ENCODE measurements at regions not wholly inside any gene's neighbourhood (a gene's known extent, or its start where the extent isn't known, plus 50 kb on each side); places are given as distances from the start of the nearest gene placed in this dataset.

DNA sequence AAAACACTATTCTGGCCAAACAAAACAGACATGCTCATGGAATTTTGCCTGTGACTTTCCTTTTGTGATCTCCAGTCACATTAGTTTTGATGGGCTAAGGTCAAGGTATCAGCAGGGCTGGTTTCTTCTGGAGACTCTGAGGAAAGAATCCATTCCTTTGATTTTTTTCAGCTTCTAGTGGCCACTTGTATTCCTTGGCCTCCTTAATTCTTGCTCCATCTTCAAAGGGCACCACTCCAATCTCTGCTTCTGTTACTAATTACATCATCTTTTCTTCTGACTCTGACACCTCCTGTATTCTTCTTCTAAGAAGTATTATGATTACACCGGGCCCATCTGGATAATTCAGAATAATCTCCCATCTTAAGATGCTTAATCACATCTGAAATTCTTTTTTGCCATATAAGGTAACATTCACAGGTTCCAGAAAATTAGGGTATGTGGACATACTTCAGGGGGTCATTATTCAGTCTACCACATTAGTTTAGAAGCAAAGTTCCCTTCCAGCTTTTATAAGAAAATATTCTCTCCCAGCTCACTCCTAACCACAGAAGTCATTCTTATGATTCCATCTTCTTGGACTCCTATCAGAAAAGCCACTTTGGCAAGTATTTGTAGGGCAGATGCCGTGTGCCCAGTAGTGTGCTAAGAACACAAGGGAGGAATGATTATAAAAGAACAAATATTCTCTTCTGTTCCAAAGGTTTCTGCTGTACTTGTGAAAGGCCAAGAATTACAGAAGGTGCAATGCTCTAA is 56.4 kb upstream of the FSHB start:
- DNase-seq (ENCODE audit: insufficient read length, low spot score) (no peak), FAIRE-seq (no peak)
- TF ChIP-seq POLR2A (IDR thresholded peaks at IDR 0.05; ENCODE audit: low read depth, low read length): no peak

Measured in H54 (cell line).